Gastrocnemius medialis (tissue), 4 donors: ENCODE measurements at regions not wholly inside any gene's neighbourhood (a gene's known extent, or its start where the extent isn't known, plus 50 kb on each side); places are given as distances from the start of the nearest gene placed in this dataset.

Experiments
- ATAC-seq, 2 donors: fragments of 150-250 bp; one replicate each; pipeline ENCODE4 v1.9.1; 2016
- DNase-seq, 2 donors: peaks; one replicate each; pipeline ENCODE4 v3.0.0-alpha.2; 2019
- H3K27ac ChIP-seq, 4 donors: fragments of 200-600 bp; sonication (generic); 1 replicate in 1 of 4; 2 replicates in 3 of 4; pipeline ENCODE4 v1.5.1; 2016 to 2018; ENCODE audit warnings: mild to moderate bottlenecking in 2 of 4, moderate library complexity in 1 of 4
- H3K27me3 ChIP-seq, 3 donors: fragments of 200-600 bp; sonication (generic) in 2 of 3; 1 replicate in 1 of 3; 2 replicates in 2 of 3; pipeline versions ENCODE4 v1.5.1 to v1.6.0; 2016 to 2019; ENCODE audit warnings: mild to moderate bottlenecking in 1 of 3, moderate library complexity in 1 of 3
- H3K36me3 ChIP-seq, 2 donors: fragments of 200-600 bp; sonication (generic) in 1 of 2; one replicate each; pipeline ENCODE4 v1.5.1; 2017 to 2018
- H3K4me1 ChIP-seq, 2 donors: fragments of 200-600 bp; sonication (generic) in 1 of 2; one replicate each; pipeline ENCODE4 v1.5.1; 2016 to 2017; ENCODE audit warnings: mild to moderate bottlenecking in 2 of 2
- H3K4me3 ChIP-seq, 4 donors: fragments of 200-600 bp; sonication (generic) in 3 of 4; 1 replicate in 1 of 4; 2 replicates in 3 of 4; pipeline ENCODE4 v1.5.1; 2016 to 2019; ENCODE audit warnings: mild to moderate bottlenecking in 2 of 4
- H3K9me3 ChIP-seq, 3 donors: fragments of 200-600 bp; sonication (generic) in 2 of 3; 1 replicate in 1 of 3; 2 replicates in 2 of 3; pipeline ENCODE4 v1.5.1; 2016 to 2019
- POLR2A ChIP-seq, 2 donors: fragments of 450-650 bp; IDR thresholded peaks; one replicate each; pipeline ENCODE4 v1.6.1; 2017; ENCODE audit warnings: antibody characterized with exemption in 2 of 2, mild to moderate bottlenecking in 2 of 2, moderate library complexity in 2 of 2
- in situ Hi-C, 4 donors: fragments of 200-750 bp; cut with MboI; loops; one replicate each; pipeline versions ENCODE4 v1.15.0 to v1.8.0; 2017; ENCODE audit warnings: low sequenced_read_pairs in 4 of 4
- intact Hi-C: fragments of 100-400 bp; cut with DNase I; formaldehyde crosslinking; loops from one replicate; pipeline ENCODE4 v1.15.1; 2023; ENCODE audit warnings: low total_unique reads
- TF ChIP-seq, protein P1 (sequence below), 5 experiments: fragments of 450-650 bp in 3 of 5; fragments of 200-600 bp in 2 of 5; sonication (generic) in 2 of 5; IDR thresholded peaks in 4 of 5; conservative IDR thresholded peaks in 1 of 5; 1 replicate in 4 of 5; 2 replicates in 1 of 5; pipeline ENCODE4 v1.5.1; 2016 to 2019; ENCODE audit warnings: antibody characterized with exemption in 5 of 5, mild to moderate bottlenecking in 3 of 5, moderate library complexity in 3 of 5

DNA sequence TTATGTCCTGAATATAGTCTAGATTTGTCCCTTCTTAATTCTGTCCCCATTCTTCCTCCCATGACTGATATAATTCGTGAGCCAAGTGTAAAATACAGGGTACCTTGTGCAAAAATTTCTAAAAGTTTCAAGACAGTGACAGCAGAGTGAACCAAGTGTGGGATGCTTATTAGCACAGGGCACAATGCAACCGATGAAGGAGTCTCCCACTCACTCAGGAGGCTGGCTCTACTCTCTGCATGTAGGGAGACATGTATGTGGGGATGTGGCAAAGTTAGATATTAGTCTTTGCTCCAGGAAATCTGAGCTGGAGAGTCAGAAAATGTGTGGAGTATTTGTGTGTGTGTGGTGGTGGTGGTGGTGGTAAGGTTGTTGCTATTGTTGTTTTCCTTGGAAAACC lies 305.9 kb downstream of the CHL1 start:
- no peaks in the 10 kb centered on the region for H3K9me3 ChIP-seq
- no peak overlapping the region for H3K4me3 ChIP-seq
- no peak for TF ChIP-seq POLR2A (IDR thresholded peaks at IDR 0.05)
- TF ChIP-seq, protein P1, sequence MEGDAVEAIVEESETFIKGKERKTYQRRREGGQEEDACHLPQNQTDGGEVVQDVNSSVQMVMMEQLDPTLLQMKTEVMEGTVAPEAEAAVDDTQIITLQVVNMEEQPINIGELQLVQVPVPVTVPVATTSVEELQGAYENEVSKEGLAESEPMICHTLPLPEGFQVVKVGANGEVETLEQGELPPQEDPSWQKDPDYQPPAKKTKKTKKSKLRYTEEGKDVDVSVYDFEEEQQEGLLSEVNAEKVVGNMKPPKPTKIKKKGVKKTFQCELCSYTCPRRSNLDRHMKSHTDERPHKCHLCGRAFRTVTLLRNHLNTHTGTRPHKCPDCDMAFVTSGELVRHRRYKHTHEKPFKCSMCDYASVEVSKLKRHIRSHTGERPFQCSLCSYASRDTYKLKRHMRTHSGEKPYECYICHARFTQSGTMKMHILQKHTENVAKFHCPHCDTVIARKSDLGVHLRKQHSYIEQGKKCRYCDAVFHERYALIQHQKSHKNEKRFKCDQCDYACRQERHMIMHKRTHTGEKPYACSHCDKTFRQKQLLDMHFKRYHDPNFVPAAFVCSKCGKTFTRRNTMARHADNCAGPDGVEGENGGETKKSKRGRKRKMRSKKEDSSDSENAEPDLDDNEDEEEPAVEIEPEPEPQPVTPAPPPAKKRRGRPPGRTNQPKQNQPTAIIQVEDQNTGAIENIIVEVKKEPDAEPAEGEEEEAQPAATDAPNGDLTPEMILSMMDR (IDR thresholded peaks at IDR 0.05 in 4 of 5, conservative IDR thresholded peaks at IDR 0.05 in 1 of 5) = no peak
- in situ Hi-C loops (no loop called here), intact Hi-C loops (no loop called here)
- H3K27me3 ChIP-seq = no peaks in the 10 kb centered on the region
- no peaks in the 10 kb centered on the region for H3K36me3 ChIP-seq
- ATAC-seq (no peak), DNase-seq (no peak)
- no peak overlapping the region for H3K27ac ChIP-seq
- H3K4me1 ChIP-seq = no peaks in the 10 kb centered on the region

DNA sequence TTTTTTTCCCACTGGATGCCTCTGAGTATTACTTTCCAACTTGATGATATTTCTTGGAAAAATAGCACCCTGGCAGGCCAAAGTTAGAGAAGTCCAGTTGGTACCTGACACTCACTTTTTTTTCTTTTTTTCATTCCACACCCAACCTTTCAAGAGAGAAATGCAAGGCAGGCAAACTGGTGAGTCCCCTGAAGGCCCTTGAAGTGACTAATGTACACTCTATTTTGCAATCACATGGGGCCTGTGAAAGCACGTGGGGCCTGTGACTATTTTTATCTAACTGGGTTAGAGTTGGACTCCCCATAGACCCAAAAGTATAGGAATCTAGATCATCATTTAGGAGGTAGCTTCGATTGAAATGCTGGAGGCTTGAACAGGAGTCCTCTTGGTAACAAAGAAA lies 316.7 kb downstream of the CHL1 start:
- no peak for ATAC-seq
- H3K9me3 ChIP-seq = no peaks in the 10 kb centered on the region
- no peak for TF ChIP-seq POLR2A (IDR thresholded peaks at IDR 0.05)
- TF ChIP-seq, protein P1 (IDR thresholded peaks at IDR 0.05 in 4 of 5, conservative IDR thresholded peaks at IDR 0.05 in 1 of 5) = no peak
- no peak overlapping the region for H3K4me3 ChIP-seq
- H3K36me3 ChIP-seq = no peaks in the 10 kb centered on the region
- H3K27me3 ChIP-seq = no peaks in the 10 kb centered on the region
- no peaks in the 10 kb centered on the region for H3K4me1 ChIP-seq
- in situ Hi-C loops = no loop called here
- DNase-seq = no peak
- H3K27ac ChIP-seq = no peak overlapping the region
- intact Hi-C loops = no loop called here

DNA sequence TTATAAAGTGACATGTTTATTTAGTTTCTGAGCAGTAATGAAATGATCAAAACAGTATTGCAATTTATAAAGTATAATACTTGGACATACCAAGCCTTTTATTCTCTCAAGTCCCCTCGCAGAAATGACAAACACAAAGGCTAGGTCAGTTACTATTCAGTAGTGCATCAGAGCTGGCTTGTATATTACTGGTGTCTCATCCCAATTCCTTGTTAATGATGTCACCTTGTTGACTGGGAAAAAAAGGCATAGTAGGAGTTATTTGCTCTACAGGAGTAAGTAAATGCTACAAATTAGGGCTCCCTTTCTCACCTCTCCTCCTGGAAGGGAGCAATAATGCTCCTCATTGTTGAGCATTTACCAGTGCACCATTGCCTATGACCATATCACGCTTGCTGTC lies 317.6 kb downstream of the CHL1 start:
- no peaks in the 10 kb centered on the region for H3K36me3 ChIP-seq
- intact Hi-C loops = no loop called here
- ATAC-seq = no peak

DNA sequence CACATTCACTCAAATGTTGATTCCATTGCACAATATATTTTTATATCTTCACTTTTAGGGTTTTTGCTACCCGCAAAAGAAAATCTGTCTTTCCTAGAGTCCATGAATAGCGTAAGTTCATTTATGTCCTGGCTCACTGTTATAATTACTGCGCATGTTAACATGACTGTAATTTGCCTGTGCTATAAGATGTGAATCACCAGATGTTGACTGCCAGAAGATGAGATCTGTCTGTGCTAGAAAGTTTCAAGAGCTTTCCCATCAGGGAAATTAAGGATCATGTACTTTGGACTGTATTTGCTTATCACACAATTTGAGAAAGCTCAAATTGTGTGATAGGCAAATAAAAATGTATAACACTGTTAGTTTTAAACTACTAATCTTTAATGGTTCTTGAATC lies 322.5 kb downstream of the CHL1 start:
- H3K4me3 ChIP-seq = no peak overlapping the region
- TF ChIP-seq, protein P1 (IDR thresholded peaks at IDR 0.05 in 4 of 5, conservative IDR thresholded peaks at IDR 0.05 in 1 of 5) = no peak
- no peak for TF ChIP-seq POLR2A (IDR thresholded peaks at IDR 0.05)
- no peaks in the 10 kb centered on the region for H3K9me3 ChIP-seq
- in situ Hi-C loops (no loop called here), intact Hi-C loops (no loop called here)
- H3K27ac ChIP-seq = no peak overlapping the region
- ATAC-seq = no peak
- no peaks in the 10 kb centered on the region for H3K27me3 ChIP-seq
- no peak for DNase-seq
- no peaks in the 10 kb centered on the region for H3K4me1 ChIP-seq
- H3K36me3 ChIP-seq = no peaks in the 10 kb centered on the region

More for the DNA sequence above, 317.6 kb downstream of the CHL1 start:
- no peak overlapping the region for H3K4me3 ChIP-seq
- no peaks in the 10 kb centered on the region for H3K4me1 ChIP-seq
- H3K27ac ChIP-seq = no peak overlapping the region
- TF ChIP-seq, protein P1 (IDR thresholded peaks at IDR 0.05 in 4 of 5, conservative IDR thresholded peaks at IDR 0.05 in 1 of 5) = no peak
- TF ChIP-seq POLR2A (IDR thresholded peaks at IDR 0.05) = no peak
- H3K9me3 ChIP-seq = no peaks in the 10 kb centered on the region
- in situ Hi-C loops = no loop called here
- DNase-seq = no peak
- H3K27me3 ChIP-seq = no peaks in the 10 kb centered on the region

DNA sequence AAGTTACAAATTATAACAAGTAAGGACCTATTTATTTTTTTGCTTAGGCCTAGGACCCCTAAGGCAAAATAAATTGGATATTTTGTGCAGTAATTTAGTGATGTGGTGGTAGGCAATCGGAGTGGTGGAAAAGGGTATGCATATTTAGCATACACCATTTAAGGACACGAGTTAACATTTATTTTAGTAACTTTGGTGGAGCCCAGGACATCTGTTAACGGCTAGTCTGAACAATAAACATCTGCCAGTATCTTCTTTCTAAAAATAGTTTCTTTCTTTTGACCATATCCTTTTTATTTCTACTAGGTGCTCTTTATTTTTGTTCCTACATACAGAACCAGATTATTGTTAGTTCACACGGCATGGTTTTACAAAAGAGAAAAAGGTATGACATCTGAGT lies 326.3 kb downstream of the CHL1 start:
- Histone ChIP-seq H3K4me3 (no peak overlapping the region), H3K27ac (no peak overlapping the region), H3K4me1 (no peaks in the 10 kb centered on the region), H3K9me3 (no peaks in the 10 kb centered on the region), H3K27me3 (no peaks in the 10 kb centered on the region), H3K36me3 (no peaks in the 10 kb centered on the region)
- DNase-seq = no peak
- intact Hi-C loops (no loop called here), in situ Hi-C loops (no loop called here)
- ATAC-seq = no peak
- TF ChIP-seq, protein P1 (IDR thresholded peaks at IDR 0.05 in 4 of 5, conservative IDR thresholded peaks at IDR 0.05 in 1 of 5) = no peak
